Body of pancreas (tissue), 4 donors: ENCODE measurements at regions not wholly inside any gene's neighbourhood (a gene's known extent, or its start where the extent isn't known, plus 50 kb on each side); places are given as distances from the start of the nearest gene placed in this dataset.
"Not testable (repeated sequence)": the region's sequence is repeated elsewhere in the genome, so short reads cannot be mapped to it uniquely, and the experiment has no call there.

Source experiments
- ATAC-seq: fragments of 150-250 bp; one replicate; pipeline ENCODE4 v1.9.1; 2016
- DNase-seq, 4 donors: peaks; one replicate each; pipeline ENCODE4 v3.0.0-alpha.2; 2019
- H3K27ac ChIP-seq, 4 donors: fragments of 200-600 bp; sonication (generic); 1 replicate in 3 of 4; 2 replicates in 1 of 4; pipeline versions ENCODE4 v1.5.1 to v1.6.1; 2016 to 2019; ENCODE audit warnings: mild to moderate bottlenecking in 1 of 4, mixed read lengths in 1 of 4, moderate library complexity in 1 of 4
- H3K27me3 ChIP-seq, 2 donors: fragments of 200-600 bp; sonication (generic); one replicate each; pipeline ENCODE4 v1.6.0; 2016; ENCODE audit warnings: mild to moderate bottlenecking in 1 of 2
- H3K36me3 ChIP-seq, 2 donors: fragments of 200-600 bp; sonication (generic); replicated peaks in 1 of 2; 2 replicates each; pipeline ENCODE4 v1.5.1; 2016; ENCODE audit warnings: low read depth in 2 of 2; ENCODE audit not compliant: insufficient read depth in 1 of 2
- H3K4me1 ChIP-seq: fragments of 200-600 bp; sonication (generic); one replicate; pipeline ENCODE4 v1.6.0; 2016
- H3K4me3 ChIP-seq, 2 donors: fragments of 200-600 bp; sonication (generic); 1 replicate in 1 of 2; 2 replicates in 1 of 2; pipeline ENCODE4 v1.5.1; 2016 to 2019
- H3K9me3 ChIP-seq, 3 donors: fragments of 200-600 bp; sonication (generic); 1 replicate in 2 of 3; 2 replicates in 1 of 3; pipeline ENCODE4 v1.5.1; 2016
- CTCF ChIP-seq, 7 experiments: fragments of 450-650 bp in 4 of 7; fragments of 200-600 bp in 3 of 7; sonication (generic) in 3 of 7; IDR thresholded peaks; one replicate each; pipeline ENCODE4 v1.5.1; 2016 to 2019; ENCODE audit warnings: antibody characterized with exemption in 7 of 7
- POLR2A ChIP-seq, 3 donors: fragments of 450-650 bp; IDR thresholded peaks; one replicate each; pipeline ENCODE4 v1.6.1; 2016; ENCODE audit warnings: antibody characterized with exemption in 3 of 3, mild to moderate bottlenecking in 2 of 3
- WGBS, 2 donors: methylation state at CpG; one replicate each; pipeline ENCODE4 v1.1.5; 2017; 5-methylcytosine and 5-hydroxymethylcytosine counted together
- intact Hi-C: fragments of 100-400 bp; cut with DNase I; formaldehyde crosslinking; loops from one replicate; pipeline ENCODE4 v1.15.1; 2023

- no peaks in the 10 kb centered on the region for H3K36me3 ChIP-seq
- WGBS, 2 donors, result 87 to 91% methylated on average over 2 of the region's 2 CpGs
- ATAC-seq, result no peak
These were observed 231.0 kb upstream of the PIK3R1 start for GRCh38 chr5:67984546-67984945.

GRCh38 chr5:67983251-67984110 lies 232.1 kb upstream of the PIK3R1 start:
- Histone ChIP-seq H3K4me3 (no peak overlapping the region), H3K36me3 (no peaks in the 10 kb centered on the region), H3K27me3 (no peaks in the 10 kb centered on the region), H3K9me3 (no peaks in the 10 kb centered on the region), H3K27ac (no peak overlapping the region), H3K4me1 (no peaks in the 10 kb centered on the region)
- WGBS, 2 donors, result 86 to 88% methylated on average over 7 of the region's 7 CpGs
- ATAC-seq, result no peak
- DNase-seq, result no peak
- TF ChIP-seq POLR2A (IDR thresholded peaks at IDR 0.05) (no peak), CTCF (IDR thresholded peaks at IDR 0.05) (no peak)
- intact Hi-C loops, result no loop called here

More at GRCh38 chr5:67984546-67984945, 231.0 kb upstream of the PIK3R1 start:
- Histone ChIP-seq H3K9me3 (no peaks in the 10 kb centered on the region), H3K4me1 (no peaks in the 10 kb centered on the region), H3K27me3 (no peaks in the 10 kb centered on the region), H3K4me3 (no peak overlapping the region), H3K27ac (no peak overlapping the region)
- no peak for DNase-seq
- intact Hi-C loops, result no loop called here
- TF ChIP-seq CTCF (IDR thresholded peaks at IDR 0.05) (no peak), POLR2A (IDR thresholded peaks at IDR 0.05) (no peak)

- H3K4me3 ChIP-seq, H3K4me1 ChIP-seq, H3K9me3 ChIP-seq, intact Hi-C loops, H3K27ac ChIP-seq, H3K36me3 ChIP-seq, ATAC-seq, H3K27me3 ChIP-seq, DNase-seq: not testable (repeated sequence)
- 87 to 90% methylated on average over 4 of the region's 4 CpGs for WGBS, 2 donors
These were observed 233.4 kb upstream of the PIK3R1 start for GRCh38 chr5:67982160-67982559.

GRCh38 chr5:67978171-67978570 lies 237.4 kb upstream of the PIK3R1 start:
- 65 to 75% methylated on average over 2 of the region's 2 CpGs for WGBS, 2 donors
- intact Hi-C loops, result no loop called here

More at GRCh38 chr5:67978171-67978570, 237.4 kb upstream of the PIK3R1 start:
- H3K9me3 ChIP-seq, result no peaks in the 10 kb centered on the region
- H3K27ac ChIP-seq, result no peak overlapping the region
- no peak for ATAC-seq
- H3K36me3 ChIP-seq, result no peaks in the 10 kb centered on the region
- H3K4me3 ChIP-seq, result no peak overlapping the region
- no peaks in the 10 kb centered on the region for H3K4me1 ChIP-seq
- H3K27me3 ChIP-seq, result no peaks in the 10 kb centered on the region
- TF ChIP-seq CTCF (IDR thresholded peaks at IDR 0.05), result no peak
- TF ChIP-seq POLR2A (IDR thresholded peaks at IDR 0.05), result no peak
- DNase-seq, result no peak
